H9 (cell line): ENCODE measurements at regions not wholly inside any gene's neighbourhood (a gene's known extent, or its start where the extent isn't known, plus 50 kb on each side); places are given as distances from the start of the nearest gene placed in this dataset.

Experiments used
- DNase-seq: peaks from one replicate; pipeline ENCODE4 v3.0.0-alpha.2; 2017
- H2AFZ ChIP-seq: one replicate; pipeline ENCODE4 v1.6.1; 2013; ENCODE audit warnings: mild to moderate bottlenecking, low read length, control low read depth, moderate library complexity
- H2AK5ac ChIP-seq: 2 replicates; pipeline ENCODE4 v1.6.1; 2013; ENCODE audit warnings: low read length, control low read depth, mixed read lengths; ENCODE audit not compliant: insufficient read length
- H2BK120ac ChIP-seq: one replicate; pipeline ENCODE4 v1.6.1; 2013; ENCODE audit warnings: low read depth, mild to moderate bottlenecking, low read length, control low read depth, inconsistent platforms; ENCODE audit not compliant: poor library complexity, severe bottlenecking
- H2BK12ac ChIP-seq: 2 replicates; pipeline ENCODE4 v1.6.1; 2013; ENCODE audit warnings: low read length, control low read depth, mixed read lengths, low read depth; ENCODE audit not compliant: insufficient read length
- H2BK15ac ChIP-seq: 2 replicates; pipeline ENCODE4 v1.6.1; 2013; ENCODE audit warnings: low read depth, low read length, control low read depth
- H2BK20ac ChIP-seq: one replicate; pipeline ENCODE4 v1.6.1; 2013; ENCODE audit warnings: low read depth, mild to moderate bottlenecking, low read length, control low read depth, inconsistent platforms; ENCODE audit not compliant: poor library complexity, severe bottlenecking
- H2BK5ac ChIP-seq: 2 replicates; pipeline ENCODE4 v1.6.1; 2013; ENCODE audit warnings: low read length, control low read depth, mixed read lengths; ENCODE audit not compliant: insufficient read length
- H3K14ac ChIP-seq: 2 replicates; pipeline ENCODE4 v1.6.1; 2013; ENCODE audit warnings: low read length, control low read depth; ENCODE audit not compliant: insufficient read depth
- H3K18ac ChIP-seq: 2 replicates; pipeline ENCODE4 v1.6.1; 2013; ENCODE audit warnings: low read depth, mild to moderate bottlenecking, mixed read lengths, low read length, control low read depth; ENCODE audit not compliant: insufficient read length
- H3K23ac ChIP-seq: 2 replicates; pipeline ENCODE4 v1.6.1; 2013; ENCODE audit warnings: low read length, control low read depth, mixed read lengths, low read depth; ENCODE audit not compliant: insufficient read length
- H3K23me2 ChIP-seq: 2 replicates; pipeline ENCODE4 v1.6.1; 2013; ENCODE audit warnings: low read depth, mild to moderate bottlenecking, mixed read lengths, low read length, control low read depth; ENCODE audit not compliant: insufficient read length, poor library complexity, severe bottlenecking
- H3K27ac ChIP-seq: 2 replicates; pipeline ENCODE4 v1.5.1; 2013; ENCODE audit warnings: low read length, control low read depth, mixed read lengths, low read depth; ENCODE audit not compliant: insufficient read length
- H3K27me3 ChIP-seq: 2 replicates; pipeline ENCODE4 v1.6.1; 2013; ENCODE audit warnings: low read length, control low read depth, inconsistent platforms; ENCODE audit not compliant: insufficient read depth
- H3K4ac ChIP-seq: 2 replicates; pipeline ENCODE4 v1.6.1; 2013; ENCODE audit warnings: low read depth, mild to moderate bottlenecking, control low read depth, inconsistent platforms, low read length, moderate library complexity
- H3K4me1 ChIP-seq: 2 replicates; pipeline ENCODE4 v1.6.1; 2013; ENCODE audit warnings: low read length, control low read depth, inconsistent platforms; ENCODE audit not compliant: insufficient read depth
- H3K4me2 ChIP-seq: 2 replicates; pipeline ENCODE4 v1.6.1; 2013; ENCODE audit warnings: low read length, control low read depth, mixed read lengths; ENCODE audit not compliant: insufficient read length, insufficient read depth
- H3K56ac ChIP-seq: 2 replicates; pipeline ENCODE4 v1.6.1; 2013; ENCODE audit warnings: low read depth, mild to moderate bottlenecking, mixed read lengths, low read length, control low read depth; ENCODE audit not compliant: insufficient read length
- H3K79me1 ChIP-seq: 2 replicates; pipeline ENCODE4 v1.6.1; 2013; ENCODE audit warnings: low read depth, mild to moderate bottlenecking, moderate library complexity, low read length, control low read depth, inconsistent platforms; ENCODE audit not compliant: insufficient read depth, poor library complexity, severe bottlenecking
- H3K79me2 ChIP-seq: 2 replicates; pipeline ENCODE4 v1.6.1; 2013; ENCODE audit warnings: low read length, control low read depth, inconsistent platforms; ENCODE audit not compliant: insufficient read depth
- H3K9ac ChIP-seq: 2 replicates; pipeline ENCODE4 v1.6.1; 2013; ENCODE audit warnings: low read length, control low read depth, mixed read lengths; ENCODE audit not compliant: insufficient read length; ENCODE audit errors: extremely low read depth
- H3K9me3 ChIP-seq: one replicate; pipeline ENCODE4 v1.6.1; 2013; ENCODE audit warnings: low read depth, low read length, inconsistent platforms; ENCODE audit not compliant: control insufficient read depth
- H3T11ph ChIP-seq: one replicate; pipeline ENCODE4 v1.6.1; 2013; ENCODE audit warnings: mild to moderate bottlenecking, low read length, control low read depth, inconsistent platforms
- H4K20me1 ChIP-seq: one replicate; pipeline ENCODE4 v1.6.1; 2013; ENCODE audit not compliant: control insufficient read depth, insufficient read length, insufficient read depth
- H4K5ac ChIP-seq: 2 replicates; pipeline ENCODE4 v1.6.1; 2013; ENCODE audit warnings: low read depth, mild to moderate bottlenecking, mixed read lengths, low read length, control low read depth; ENCODE audit not compliant: insufficient read length
- H4K8ac ChIP-seq: replicated peaks from 2 replicates; pipeline ENCODE4 v1.6.1; 2013; ENCODE audit warnings: low read length, control low read depth, mixed read lengths, low read depth; ENCODE audit not compliant: insufficient read length
- H4K91ac ChIP-seq: 2 replicates; pipeline ENCODE4 v1.6.1; 2013; ENCODE audit warnings: low read depth, mild to moderate bottlenecking, moderate library complexity, mixed read lengths, low read length, control low read depth; ENCODE audit not compliant: insufficient read length
- H3K27ac Mint-ChIP-seq, 3 experiments: 2 replicates in 2 of 3; 3 replicates in 1 of 3; pipeline ENCODE4 v1.8.0; 2020 to 2021; ENCODE audit warnings: mixed read lengths in 3 of 3, mild to moderate bottlenecking in 1 of 3, moderate library complexity in 1 of 3
- H3K27me3 Mint-ChIP-seq: 2 replicates; pipeline ENCODE4 v1.8.0; 2021; ENCODE audit warnings: low read depth, mild to moderate bottlenecking, moderate library complexity, mixed read lengths
- H3K36me3 Mint-ChIP-seq, 3 experiments: 2 replicates in 2 of 3; 3 replicates in 1 of 3; pipeline ENCODE4 v1.8.0; 2020 to 2021; ENCODE audit warnings: low read depth in 3 of 3, mixed read lengths in 3 of 3; ENCODE audit not compliant: insufficient read depth in 1 of 3
- H3K4me1 Mint-ChIP-seq, 2 experiments: 2 replicates each; pipeline ENCODE4 v1.8.0; 2020; ENCODE audit warnings: mixed read lengths in 2 of 2
- H3K4me3 Mint-ChIP-seq, 2 experiments: 2 replicates in 1 of 2; 3 replicates in 1 of 2; pipeline ENCODE4 v1.8.0; 2020 to 2021; ENCODE audit warnings: mild to moderate bottlenecking in 2 of 2, mixed read lengths in 2 of 2, moderate library complexity in 1 of 2
- H3K9me3 Mint-ChIP-seq, 2 experiments: 2 replicates in 1 of 2; 3 replicates in 1 of 2; pipeline ENCODE4 v1.8.0; 2020; ENCODE audit warnings: mild to moderate bottlenecking in 2 of 2, mixed read lengths in 2 of 2, moderate library complexity in 1 of 2
- WGBS: extraction: QIAGEN DNeasy Blood & Tissue Kit; methylation state at CpG from one replicate; pipeline ENCODE4 v1.1.7; 2013; ENCODE audit warnings: missing lambda C conversion rate, low lambda C conversion rate, mixed read lengths; ENCODE audit not compliant: insufficient read length; ENCODE audit errors: extremely low coverage; 5-methylcytosine and 5-hydroxymethylcytosine counted together
- TF ChIP-seq, protein P1 (sequence below): fragments of 200-600 bp; sonication (generic); conservative IDR thresholded peaks from 3 replicates; pipeline ENCODE4 v1.8.0; 2021; ENCODE audit warnings: antibody characterized with exemption, mild to moderate bottlenecking

GRCh38 chr19:21610341-21610740 is 104.9 kb downstream of the ZNF429 start:
- Histone ChIP-seq H3K18ac (no peak overlapping the region), H3K4me1 (no peaks in the 10 kb centered on the region), H3K79me1 (no peaks in the 10 kb centered on the region), H4K5ac (no peak overlapping the region), H2AFZ (no peak overlapping the region), H2AK5ac (no peak overlapping the region), H4K91ac (no peak overlapping the region), H2BK20ac (no peak overlapping the region), H3K56ac (no peak overlapping the region), H4K20me1 (no peaks in the 10 kb centered on the region), H3K14ac (no peak overlapping the region), H3K4ac (no peak overlapping the region), H3K79me2 (no peaks in the 10 kb centered on the region), H3K27me3 (no peaks in the 10 kb centered on the region), H3K9ac (no peak overlapping the region), H3K9me3 (peaks cover 9% of the 10 kb centered on the region), H3K27ac (no peak overlapping the region), H4K8ac (no peak overlapping the region), H3K23me2 (no peaks in the 10 kb centered on the region), H2BK15ac (no peak overlapping the region), H3K4me2 (no peak overlapping the region), H2BK120ac (no peak overlapping the region), H2BK5ac (no peak overlapping the region), H2BK12ac (no peak overlapping the region), H3K23ac (no peak overlapping the region), H3T11ph (no peak overlapping the region)
- Mint-ChIP-seq H3K36me3 (peaks cover 4 to 7% (median 6%) of the 10 kb centered on the region in 3 experiments; a peak in 4 of 7 replicates), H3K27ac (no peak overlapping the region), H3K4me1 (peaks cover 2 to 11% of the 10 kb centered on the region in 2 experiments), H3K4me3 (no peak overlapping the region), H3K27me3 (peaks cover 15% of the 10 kb centered on the region), H3K9me3 (peaks cover 65 to 76% of the 10 kb centered on the region in 2 experiments)
- TF ChIP-seq, protein P1, sequence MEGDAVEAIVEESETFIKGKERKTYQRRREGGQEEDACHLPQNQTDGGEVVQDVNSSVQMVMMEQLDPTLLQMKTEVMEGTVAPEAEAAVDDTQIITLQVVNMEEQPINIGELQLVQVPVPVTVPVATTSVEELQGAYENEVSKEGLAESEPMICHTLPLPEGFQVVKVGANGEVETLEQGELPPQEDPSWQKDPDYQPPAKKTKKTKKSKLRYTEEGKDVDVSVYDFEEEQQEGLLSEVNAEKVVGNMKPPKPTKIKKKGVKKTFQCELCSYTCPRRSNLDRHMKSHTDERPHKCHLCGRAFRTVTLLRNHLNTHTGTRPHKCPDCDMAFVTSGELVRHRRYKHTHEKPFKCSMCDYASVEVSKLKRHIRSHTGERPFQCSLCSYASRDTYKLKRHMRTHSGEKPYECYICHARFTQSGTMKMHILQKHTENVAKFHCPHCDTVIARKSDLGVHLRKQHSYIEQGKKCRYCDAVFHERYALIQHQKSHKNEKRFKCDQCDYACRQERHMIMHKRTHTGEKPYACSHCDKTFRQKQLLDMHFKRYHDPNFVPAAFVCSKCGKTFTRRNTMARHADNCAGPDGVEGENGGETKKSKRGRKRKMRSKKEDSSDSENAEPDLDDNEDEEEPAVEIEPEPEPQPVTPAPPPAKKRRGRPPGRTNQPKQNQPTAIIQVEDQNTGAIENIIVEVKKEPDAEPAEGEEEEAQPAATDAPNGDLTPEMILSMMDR, result no peak
- DNase-seq, result no peak
- no CpG with 5 or more reads among the region's 3 CpGs for WGBS
